Aorta (tissue), 5 donors: ENCODE measurements at regions not wholly inside any gene's neighbourhood (a gene's known extent, or its start where the extent isn't known, plus 50 kb on each side); places are given as distances from the start of the nearest gene placed in this dataset.

Experiments used
- ATAC-seq: fragments of 200-7000 bp; cut with Tn5 transposase; one replicate; pipeline ENCODE4 v1.9.1; 2022; ENCODE audit warnings: moderate library complexity; ENCODE audit not compliant: low FRiP score
- DNase-seq, 2 donors: peaks; one replicate each; pipeline ENCODE4 v3.0.0-alpha.2; 2020
- H3K27ac ChIP-seq, 2 donors: one replicate each; pipeline ENCODE4 v1.5.1; 2013; ENCODE audit warnings: low read length in 2 of 2, mild to moderate bottlenecking in 2 of 2, moderate library complexity in 2 of 2, control low read depth in 1 of 2, inconsistent platforms in 1 of 2, low read depth in 1 of 2
- H3K27me3 ChIP-seq, 2 donors: one replicate each; pipeline ENCODE4 v1.6.1; 2013; ENCODE audit warnings: control low read depth in 1 of 2, low read length in 1 of 2, mild to moderate bottlenecking in 1 of 2, moderate library complexity in 1 of 2; ENCODE audit not compliant: insufficient read depth in 2 of 2, control insufficient read depth in 1 of 2
- H3K36me3 ChIP-seq, 2 donors: one replicate each; pipeline ENCODE4 v1.6.1; 2013; ENCODE audit warnings: control low read depth in 1 of 2, low read length in 1 of 2, mild to moderate bottlenecking in 1 of 2; ENCODE audit not compliant: insufficient read depth in 2 of 2, control insufficient read depth in 1 of 2
- H3K4me1 ChIP-seq, 2 donors: one replicate each; pipeline ENCODE4 v1.6.1; 2013; ENCODE audit warnings: low read length in 2 of 2, control low read depth in 1 of 2, mild to moderate bottlenecking in 1 of 2, moderate library complexity in 1 of 2; ENCODE audit not compliant: insufficient read depth in 2 of 2, control insufficient read depth in 1 of 2
- H3K4me3 ChIP-seq, 2 donors: one replicate each; pipeline ENCODE4 v1.5.1; 2013; ENCODE audit warnings: low read length in 2 of 2, control low read depth in 1 of 2, mild to moderate bottlenecking in 1 of 2
- H3K9me3 ChIP-seq: one replicate; pipeline ENCODE4 v1.6.1; 2013; ENCODE audit warnings: mild to moderate bottlenecking, low read length; ENCODE audit not compliant: control insufficient read depth
- WGBS, 2 donors: extraction: QIAGEN DNeasy Blood & Tissue Kit; methylation state at CpG; one replicate each; pipeline ENCODE4 v1.1.7; 2013; 5-methylcytosine and 5-hydroxymethylcytosine counted together
- intact Hi-C, 2 donors: fragments of 100-400 bp; cut with DNase I; formaldehyde crosslinking; loops; one replicate each; pipeline versions ENCODE4 v1.14.2 to v1.15.0; 2022
- donor health status: healthy with polysubstance abuse.
- donor health status: Bipolar disorder and iron deficiency.
- donor health status: DM: no; HTN: no; CAD: no.
- donor health status: DM: no; HTN: no; CAD: no.
- donor health status: DM: yes; HTN: yes; CAD: no.

DNA sequence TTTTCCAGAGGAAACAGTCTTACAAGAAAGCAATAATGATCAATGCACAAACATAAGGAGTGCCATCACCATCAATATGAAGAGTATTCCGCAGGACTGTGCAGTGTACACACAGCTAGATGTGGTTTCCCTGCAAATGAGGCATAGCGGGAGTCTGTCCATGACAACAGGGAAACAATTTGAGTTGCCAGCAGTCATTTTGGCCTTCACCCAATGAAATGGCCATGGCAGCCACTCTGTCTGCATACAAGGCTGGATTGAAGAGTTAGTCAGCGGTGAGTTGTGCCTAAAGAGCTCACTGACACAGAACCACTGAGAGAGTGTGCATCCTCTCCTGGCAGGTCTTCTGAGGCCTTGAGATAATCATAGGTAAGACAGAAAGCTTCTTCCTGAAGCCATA, 303.3 kb downstream of the IPMK start:
- DNase-seq (no peak), ATAC-seq (no peak)
- intact Hi-C loops = no loop called here
- no peak overlapping the region for H3K27ac ChIP-seq
- no peaks in the 10 kb centered on the region for H3K27me3 ChIP-seq
- no peak overlapping the region for H3K4me3 ChIP-seq
- no peaks in the 10 kb centered on the region for H3K9me3 ChIP-seq
- no peaks in the 10 kb centered on the region for H3K4me1 ChIP-seq
- WGBS, 2 donors = 57 to 73% methylated on average over 3 of the region's 3 CpGs
- no peaks in the 10 kb centered on the region for H3K36me3 ChIP-seq

DNA sequence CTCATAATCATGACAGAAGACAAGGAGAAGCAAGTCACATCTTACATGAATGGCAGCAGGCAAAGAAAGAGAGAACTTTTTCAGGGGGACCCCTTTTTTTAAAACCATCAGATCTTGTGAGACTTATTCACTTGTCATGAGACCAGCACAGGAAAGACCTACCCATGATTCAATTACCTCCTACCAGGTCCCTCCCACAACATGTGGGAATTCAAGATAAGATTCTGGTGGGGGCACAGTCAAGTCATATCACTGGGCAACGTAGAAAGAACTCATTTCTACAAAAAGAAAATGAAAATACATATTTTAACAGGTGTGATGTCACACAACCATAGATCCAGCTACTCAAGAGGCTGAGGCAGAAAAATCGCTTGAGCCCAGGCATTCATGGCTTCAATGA, 304.1 kb downstream of the IPMK start:
- H3K9me3 ChIP-seq = no peaks in the 10 kb centered on the region
- H3K27me3 ChIP-seq = no peaks in the 10 kb centered on the region
- no peak overlapping the region for H3K4me3 ChIP-seq
- no peak overlapping the region for H3K27ac ChIP-seq
- DNase-seq (no peak), ATAC-seq (no peak)
- H3K4me1 ChIP-seq = no peaks in the 10 kb centered on the region
- intact Hi-C loops = no loop called here
- H3K36me3 ChIP-seq = no peaks in the 10 kb centered on the region
- WGBS, 2 donors = 50 to 61% methylated on average over 2 of the region's 2 CpGs

DNA sequence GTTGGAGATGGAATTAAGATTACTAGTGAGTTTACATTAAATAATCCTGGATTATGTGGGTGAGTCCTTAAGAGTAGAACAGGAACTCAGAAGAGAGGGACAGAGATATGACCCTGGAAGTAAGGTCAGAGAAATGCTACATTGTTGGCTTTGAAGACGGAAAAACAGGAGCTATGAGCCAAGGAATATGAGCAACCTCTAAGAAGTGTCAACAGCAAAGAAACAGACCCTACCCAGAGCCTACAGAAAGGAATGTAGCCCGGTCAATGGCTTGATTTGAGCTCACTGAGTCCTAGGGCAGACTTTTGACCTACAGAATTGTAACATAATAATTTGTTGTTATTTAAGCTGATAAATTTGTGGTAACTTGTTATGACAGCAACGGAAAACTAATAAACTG, 304.9 kb downstream of the IPMK start:
- ATAC-seq (no peak), DNase-seq (no peak)
- no peak overlapping the region for H3K4me3 ChIP-seq
- H3K9me3 ChIP-seq = peaks cover 2% of the 10 kb centered on the region
- H3K4me1 ChIP-seq = no peaks in the 10 kb centered on the region
- no peak overlapping the region for H3K27ac ChIP-seq
- 64 to 69% methylated on average over 3 of the region's 3 CpGs for WGBS, 2 donors
- H3K27me3 ChIP-seq = no peaks in the 10 kb centered on the region
- intact Hi-C loops = no loop called here
- no peaks in the 10 kb centered on the region for H3K36me3 ChIP-seq

DNA sequence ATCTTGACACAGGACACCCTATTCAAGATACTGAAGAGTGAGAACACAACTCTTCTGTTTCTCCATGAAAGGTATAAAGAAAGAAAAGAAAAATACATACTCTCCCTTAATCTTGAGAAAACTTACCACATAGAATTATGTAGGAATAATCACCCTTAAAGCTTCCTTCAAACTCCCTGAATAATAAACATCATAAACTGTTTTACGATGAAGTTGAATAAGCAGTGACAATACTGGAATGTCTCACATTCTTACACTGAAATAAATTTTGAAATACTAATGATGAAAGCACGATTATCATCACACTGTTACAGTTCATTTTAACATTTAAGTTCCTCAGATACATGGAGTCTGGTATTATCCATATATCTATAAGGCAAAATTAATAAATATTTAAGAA, 306.2 kb downstream of the IPMK start:
- Histone ChIP-seq H3K27ac (no peak overlapping the region), H3K9me3 (peaks cover 2% of the 10 kb centered on the region), H3K4me1 (no peaks in the 10 kb centered on the region), H3K36me3 (no peaks in the 10 kb centered on the region), H3K4me3 (no peak overlapping the region), H3K27me3 (no peaks in the 10 kb centered on the region)
- DNase-seq (no peak), ATAC-seq (no peak)
- WGBS, 2 donors = 62 to 67% methylated on average over 2 of the region's 2 CpGs
- intact Hi-C loops = no loop called here

DNA sequence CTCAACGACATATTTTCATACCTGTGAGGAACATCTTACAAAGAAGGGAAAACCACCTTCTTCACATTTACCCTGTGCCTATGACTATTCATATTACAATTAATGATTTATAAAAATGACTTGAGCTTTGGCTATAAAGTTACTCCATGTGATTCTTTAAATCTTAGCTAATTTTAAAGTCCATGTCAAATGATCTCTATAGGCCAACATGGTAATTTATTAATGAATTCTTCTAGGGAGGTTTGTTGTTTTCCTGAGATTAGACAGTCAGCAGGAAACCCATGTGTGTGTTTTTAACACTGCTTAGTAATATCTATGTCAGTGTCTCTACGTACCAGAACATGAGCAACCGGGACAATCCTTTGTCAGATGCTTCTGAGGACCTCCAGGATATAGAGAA, 307.3 kb downstream of the IPMK start:
- no peak for DNase-seq
- WGBS, 2 donors = 50 to 69% methylated on average over 3 of the region's 3 CpGs
- intact Hi-C loops = no loop called here

DNA sequence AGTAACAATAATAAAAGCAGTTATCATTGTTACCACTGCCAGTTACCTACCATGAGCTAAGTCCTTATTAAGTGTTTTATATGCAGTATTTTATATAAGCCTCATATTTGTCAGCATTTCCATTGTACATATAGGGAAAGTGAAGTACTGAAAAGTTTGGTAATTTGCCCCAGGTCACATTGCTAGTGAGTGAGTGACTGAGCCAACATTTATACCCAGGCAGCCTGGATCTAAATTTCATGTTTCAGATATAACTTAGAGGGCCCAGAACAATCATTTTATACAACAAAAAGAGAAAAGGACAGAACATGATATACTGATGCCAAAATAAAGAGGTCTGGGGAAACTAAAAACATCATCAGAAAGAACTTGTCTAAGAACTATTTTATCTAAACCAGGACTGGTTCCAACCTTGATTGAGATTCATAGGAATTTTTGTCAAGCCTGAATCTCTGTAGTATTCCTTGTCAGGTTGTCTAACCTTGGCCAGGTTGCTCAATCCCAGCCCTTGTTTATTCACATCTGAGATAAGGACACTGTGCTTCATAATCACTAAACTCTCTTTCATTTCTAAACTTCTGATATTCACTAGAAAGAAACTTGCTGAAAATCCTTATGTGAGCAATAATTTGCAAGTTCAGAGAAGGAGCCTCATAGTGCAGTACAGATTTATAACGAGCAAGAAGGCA, 308.2 kb downstream of the IPMK start:
- H3K27ac ChIP-seq = no peak overlapping the region
- H3K27me3 ChIP-seq = no peaks in the 10 kb centered on the region
- H3K4me3 ChIP-seq = no peak overlapping the region
- DNase-seq (no peak), ATAC-seq (no peak)
- WGBS, 2 donors = 43 to 51% methylated on average over 1 of the region's 1 CpG
- intact Hi-C loops = no loop called here
- H3K4me1 ChIP-seq = no peaks in the 10 kb centered on the region
- no peaks in the 10 kb centered on the region for H3K36me3 ChIP-seq
- peaks cover 3% of the 10 kb centered on the region for H3K9me3 ChIP-seq

More for the DNA sequence above, 307.3 kb downstream of the IPMK start:
- Histone ChIP-seq H3K36me3 (no peaks in the 10 kb centered on the region), H3K4me3 (no peak overlapping the region), H3K9me3 (peaks cover 2% of the 10 kb centered on the region), H3K27me3 (no peaks in the 10 kb centered on the region), H3K4me1 (no peaks in the 10 kb centered on the region), H3K27ac (no peak overlapping the region)
- ATAC-seq = no peak

DNA sequence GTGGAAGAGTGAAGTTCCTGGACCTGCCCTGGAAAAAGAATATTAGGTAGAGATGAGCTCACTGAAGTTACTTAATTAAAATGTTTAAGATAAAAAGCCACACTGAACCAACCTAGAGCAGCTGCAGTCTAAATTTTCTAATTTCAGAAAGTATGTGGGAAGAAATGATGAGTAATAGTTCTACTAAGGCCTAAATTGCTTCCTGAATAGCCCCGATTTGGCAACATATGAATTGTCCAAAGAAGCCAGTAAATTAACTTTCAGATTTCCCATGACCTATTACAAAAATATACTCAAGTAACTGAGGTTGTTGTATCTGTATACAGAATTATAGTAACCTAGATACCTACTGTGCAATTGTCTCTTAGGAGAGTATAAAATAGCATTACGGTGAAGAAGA, 312.6 kb downstream of the IPMK start:
- ATAC-seq (no peak), DNase-seq (no peak)
- no peak overlapping the region for H3K27ac ChIP-seq
- no peaks in the 10 kb centered on the region for H3K36me3 ChIP-seq
- peaks cover 3% of the 10 kb centered on the region for H3K9me3 ChIP-seq
- intact Hi-C loops = no loop called here
- H3K27me3 ChIP-seq = peaks cover 0 to 2% of the 10 kb centered on the region in 2 donors
- WGBS, 2 donors = 63 to 76% methylated on average over 2 of the region's 2 CpGs
- no peaks in the 10 kb centered on the region for H3K4me1 ChIP-seq
- H3K4me3 ChIP-seq = no peak overlapping the region

DNA sequence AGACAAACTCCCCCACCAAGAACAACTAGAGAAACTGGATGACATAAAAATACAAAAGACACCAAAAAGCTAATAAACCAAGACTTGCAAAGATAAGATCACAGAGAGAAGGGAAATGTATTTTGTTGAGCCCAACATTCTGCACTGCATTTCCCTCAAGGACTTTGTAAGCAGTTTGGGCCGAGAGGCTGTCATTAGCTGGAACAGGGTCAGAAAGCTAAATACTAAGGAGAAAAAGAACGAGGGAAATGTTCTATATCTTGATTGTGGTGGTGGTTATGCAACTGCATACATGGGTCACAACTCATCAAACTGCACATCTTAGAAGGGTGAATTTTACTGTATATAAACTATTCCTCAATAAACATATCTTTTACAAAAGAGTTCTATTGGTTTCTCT, 315.0 kb downstream of the IPMK start:
- H3K4me3 ChIP-seq = no peak overlapping the region
- no peak overlapping the region for H3K27ac ChIP-seq
- H3K36me3 ChIP-seq = no peaks in the 10 kb centered on the region
- ATAC-seq (no peak), DNase-seq (no peak)
- H3K9me3 ChIP-seq = peaks cover 1% of the 10 kb centered on the region
- intact Hi-C loops = no loop called here
- WGBS, 2 donors = 7 to 9% methylated on average over 2 of the region's 2 CpGs
- peaks cover 0 to 2% of the 10 kb centered on the region in 2 donors for H3K27me3 ChIP-seq
- H3K4me1 ChIP-seq = no peaks in the 10 kb centered on the region

DNA sequence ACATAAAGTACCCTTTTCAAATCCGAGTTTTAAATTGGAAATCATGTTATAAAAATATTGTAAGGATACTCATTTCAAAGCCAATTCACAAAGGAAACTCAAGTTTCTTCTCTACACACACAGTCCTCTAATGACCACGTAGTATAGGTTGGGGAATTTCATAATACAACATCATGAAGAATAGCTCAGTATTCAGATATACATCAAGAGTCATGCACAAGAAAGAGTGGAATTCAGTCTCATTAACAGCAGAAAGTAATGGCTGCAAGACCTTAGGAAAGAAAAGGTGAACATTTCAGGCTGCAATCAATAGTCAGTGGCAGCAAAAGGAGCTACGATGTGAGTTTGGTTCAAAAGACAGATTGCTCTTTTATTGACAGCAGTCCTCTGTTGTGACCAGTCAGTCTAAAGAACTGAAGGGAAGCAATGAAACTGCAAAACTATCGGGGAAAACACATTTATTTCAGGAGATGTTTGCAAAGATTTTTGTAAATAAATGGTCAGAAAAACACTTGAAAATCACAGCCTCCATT, 317.2 kb downstream of the IPMK start:
- H3K4me3 ChIP-seq = no peak overlapping the region
- peaks cover 0 to 2% of the 10 kb centered on the region in 2 donors for H3K27me3 ChIP-seq
- intact Hi-C loops = no loop called here
- H3K9me3 ChIP-seq = peaks cover 1% of the 10 kb centered on the region
- DNase-seq (no peak), ATAC-seq (no peak)
- no peaks in the 10 kb centered on the region for H3K4me1 ChIP-seq
- 21 to 30% methylated on average over 4 of the region's 4 CpGs for WGBS, 2 donors
- no peaks in the 10 kb centered on the region for H3K36me3 ChIP-seq
- no peak overlapping the region for H3K27ac ChIP-seq
